GM21619 (cell line): ENCODE measurements at regions not wholly inside any gene's neighbourhood (a gene's known extent, or its start where the extent isn't known, plus 50 kb on each side); places are given as distances from the start of the nearest gene placed in this dataset.
"Not testable (repeated sequence)": the region's sequence is repeated elsewhere in the genome, so short reads cannot be mapped to it uniquely, and the experiment has no call there.

ENCODE experiments used
- ATAC-seq: cut with Tn5 transposase; IDR thresholded peaks from one replicate; pipeline ENCODE4 v1.9.1; 2021; ENCODE audit not compliant: unreplicated experiment

DNA sequence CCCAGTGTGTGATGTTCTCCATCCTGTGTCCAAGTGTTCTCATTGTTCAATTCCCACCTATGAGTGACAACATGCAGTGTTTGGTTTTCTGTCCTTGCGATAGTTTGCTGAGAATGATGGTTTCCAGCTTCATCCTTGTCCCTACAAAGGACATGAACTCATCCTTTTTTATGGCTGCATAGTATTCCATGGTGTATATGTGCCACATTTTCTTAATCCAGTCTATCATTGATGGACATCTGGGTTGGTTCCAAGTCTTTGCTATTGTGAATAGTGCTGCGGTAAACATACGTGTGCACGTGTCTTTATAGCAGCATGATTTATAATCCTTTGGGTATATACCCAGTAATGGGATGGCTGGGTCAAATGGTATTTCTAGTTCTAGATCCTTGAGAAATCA, 134.3 kb downstream of the CCDC71L start:
- ATAC-seq = not testable (repeated sequence)

DNA sequence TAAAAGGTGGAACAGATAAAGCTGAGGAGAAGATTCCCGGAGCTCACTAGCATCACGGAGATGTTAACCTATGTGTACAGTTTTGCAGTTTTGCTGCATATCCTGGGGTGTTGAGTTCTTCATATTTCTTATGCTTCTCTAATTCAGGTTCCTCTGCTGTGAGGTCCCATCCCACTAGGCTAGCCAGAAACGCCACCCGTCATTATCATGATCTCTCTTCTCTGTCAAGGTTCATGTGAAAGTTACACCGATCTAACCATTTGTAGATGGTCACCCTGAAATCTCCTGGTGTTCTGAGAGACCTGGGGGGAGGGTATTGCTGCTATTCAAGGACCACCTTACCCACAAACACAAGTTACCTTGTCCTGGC, 136.3 kb downstream of the CCDC71L start:
- no peak for ATAC-seq

DNA sequence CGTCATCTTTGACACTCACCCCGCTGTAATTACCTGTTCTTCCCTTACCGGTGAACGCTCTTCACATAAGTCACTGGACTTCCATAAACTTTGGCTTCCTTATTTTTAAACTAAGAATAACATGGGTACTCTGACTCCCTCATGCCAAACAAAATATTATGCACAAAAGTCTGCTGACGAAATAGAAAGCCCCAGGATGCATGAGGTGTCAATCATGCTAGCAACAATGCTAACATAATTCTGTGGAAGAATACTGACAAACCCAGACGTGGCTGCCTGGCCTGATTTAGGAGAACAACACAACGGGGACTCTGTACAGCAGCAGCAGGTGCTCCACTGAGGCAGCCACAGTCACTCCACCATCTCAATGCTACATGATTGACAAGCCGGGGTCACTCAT, 137.5 kb downstream of the CCDC71L start:
- ATAC-seq = no peak

DNA sequence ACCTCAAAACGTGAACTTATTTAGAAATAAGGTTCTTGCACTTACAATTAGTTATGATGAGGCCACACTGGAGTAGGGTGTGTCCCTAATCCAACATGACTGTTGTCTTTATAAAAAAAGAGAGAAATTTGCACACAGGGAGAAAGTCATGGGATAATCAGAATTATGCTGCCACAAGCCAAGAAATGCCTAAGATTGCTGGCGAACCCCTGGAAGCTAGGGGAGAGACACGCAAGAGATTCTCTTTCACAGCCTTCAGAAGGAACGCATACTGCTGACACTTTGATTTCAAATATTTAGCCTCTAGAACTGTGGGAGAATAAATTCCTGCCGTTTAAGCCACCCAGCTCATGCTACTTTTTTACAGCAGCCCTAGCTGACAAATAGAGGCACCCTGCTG, 138.3 kb downstream of the CCDC71L start:
- ATAC-seq = no peak

DNA sequence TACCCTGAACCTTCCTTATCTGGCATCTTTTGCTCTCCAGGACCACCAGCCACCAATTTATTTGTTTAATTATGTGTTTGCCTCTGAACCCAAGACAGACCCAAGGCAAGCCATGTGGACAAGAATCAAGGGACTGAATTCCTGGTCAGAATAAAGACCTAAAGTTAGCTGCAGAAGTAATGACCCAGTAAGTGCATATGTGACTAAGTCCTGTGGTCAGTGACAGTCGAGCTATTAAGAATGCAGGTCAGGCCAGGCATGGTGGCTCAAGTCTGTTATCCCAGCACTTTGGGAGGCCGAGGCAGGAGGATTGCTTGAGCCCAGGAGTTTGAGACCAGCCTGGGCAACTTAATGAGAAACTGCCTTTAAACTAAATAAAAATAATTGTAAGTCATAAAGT, 139.4 kb downstream of the CCDC71L start:
- no peak for ATAC-seq

DNA sequence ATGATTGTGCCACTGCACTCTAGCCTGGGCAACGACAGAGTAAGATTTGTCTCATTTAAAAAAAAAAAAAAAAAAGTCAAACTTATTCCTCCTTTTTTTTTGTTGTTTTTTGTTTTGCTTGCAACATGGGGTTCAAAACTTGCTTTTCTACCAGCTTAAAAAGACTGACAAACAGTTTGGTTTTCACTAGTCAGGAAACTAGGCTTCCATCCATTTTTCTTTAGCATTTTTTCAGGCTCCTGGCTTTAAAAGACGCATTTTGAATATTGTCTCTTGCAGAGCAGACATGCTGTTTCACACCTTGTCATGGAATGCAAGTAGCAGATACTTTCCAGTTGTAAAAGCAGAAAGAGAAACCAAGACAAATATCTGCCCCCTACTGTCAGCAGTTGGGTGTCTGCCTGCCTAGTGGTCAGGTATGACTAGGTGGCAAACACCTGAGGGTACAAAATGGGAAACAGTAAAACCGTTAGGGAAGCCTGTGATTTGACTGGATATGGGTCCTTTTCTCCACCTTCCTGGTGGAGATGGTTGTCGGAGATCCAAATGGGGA, 139.9 kb downstream of the CCDC71L start:
- ATAC-seq = no peak

DNA sequence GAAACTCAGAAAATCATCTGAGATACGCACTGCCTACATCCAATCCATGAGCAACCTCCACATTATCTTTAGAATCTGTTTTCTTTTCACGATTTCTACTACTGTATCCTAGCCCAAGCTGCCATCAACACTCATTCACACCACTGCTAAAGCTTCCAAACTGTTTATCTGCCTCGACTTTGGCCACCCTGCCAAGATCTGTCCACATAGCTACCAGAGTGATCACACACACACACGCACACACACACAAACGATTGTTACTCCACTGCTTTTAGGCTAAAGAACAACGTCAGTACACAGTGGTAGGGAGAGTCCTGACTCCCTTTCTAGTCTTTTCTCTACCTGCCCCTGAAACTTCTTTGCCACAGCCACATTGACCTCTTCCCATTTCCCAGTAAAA, 142.0 kb downstream of the CCDC71L start:
- ATAC-seq = no peak

DNA sequence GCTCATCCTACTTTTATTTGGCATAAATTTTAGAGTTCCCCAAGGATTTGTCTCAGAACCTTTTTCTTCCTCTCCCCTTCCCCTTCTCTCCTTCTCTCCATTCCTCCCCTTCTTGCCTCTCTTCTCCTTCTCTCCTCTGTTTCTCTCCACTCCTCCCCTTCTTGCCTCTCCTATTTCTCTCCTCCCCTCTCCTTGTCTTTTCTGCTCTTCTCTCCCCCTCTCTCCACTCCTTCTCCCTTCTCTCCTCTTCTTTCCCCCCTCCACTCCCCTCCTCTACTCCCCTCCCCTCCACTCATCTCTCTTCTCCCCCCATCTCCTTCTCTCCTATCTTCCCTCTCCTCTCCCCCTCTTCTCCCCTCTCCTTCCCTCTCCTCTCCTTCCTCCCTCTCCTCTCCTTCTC, 142.7 kb downstream of the CCDC71L start:
- no peak for ATAC-seq

DNA sequence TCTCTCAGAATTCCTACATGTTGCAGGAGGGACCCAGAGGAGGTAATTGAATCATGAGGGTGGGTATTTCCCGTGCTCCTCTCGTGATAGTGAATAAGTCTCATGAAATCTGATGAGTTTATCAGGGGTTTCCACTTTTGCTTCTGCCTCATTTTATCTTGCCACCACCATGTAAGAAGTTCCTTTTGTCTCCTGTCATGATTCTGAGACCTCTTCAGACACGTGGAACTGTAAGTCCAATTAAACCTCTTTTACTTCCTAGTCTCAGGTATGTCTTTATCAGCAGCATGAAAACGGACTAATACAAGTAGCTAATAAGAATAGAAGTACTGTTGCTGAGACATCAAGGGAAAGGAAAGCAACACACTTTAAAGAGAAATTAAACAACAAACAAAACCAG, 143.4 kb downstream of the CCDC71L start:
- ATAC-seq = no peak

DNA sequence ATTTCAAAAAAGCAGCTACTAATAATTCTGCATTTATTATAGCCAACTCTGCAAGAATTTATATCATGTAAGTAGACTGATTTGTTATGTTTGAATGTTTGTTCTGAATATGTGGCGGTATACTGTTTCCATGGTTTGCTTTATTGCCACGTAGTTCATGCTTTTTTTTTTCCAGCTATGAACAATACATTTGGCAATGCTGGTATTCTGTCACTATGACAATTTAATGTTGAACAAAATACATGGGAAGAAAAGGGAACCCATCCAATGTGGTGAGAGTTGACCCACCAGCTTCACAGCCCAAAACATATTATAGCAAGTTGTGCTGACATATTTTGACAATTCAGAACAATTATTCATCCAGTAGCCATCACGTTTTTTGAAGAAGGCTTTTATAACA, 145.6 kb downstream of the CCDC71L start:
- ATAC-seq = no peak

DNA sequence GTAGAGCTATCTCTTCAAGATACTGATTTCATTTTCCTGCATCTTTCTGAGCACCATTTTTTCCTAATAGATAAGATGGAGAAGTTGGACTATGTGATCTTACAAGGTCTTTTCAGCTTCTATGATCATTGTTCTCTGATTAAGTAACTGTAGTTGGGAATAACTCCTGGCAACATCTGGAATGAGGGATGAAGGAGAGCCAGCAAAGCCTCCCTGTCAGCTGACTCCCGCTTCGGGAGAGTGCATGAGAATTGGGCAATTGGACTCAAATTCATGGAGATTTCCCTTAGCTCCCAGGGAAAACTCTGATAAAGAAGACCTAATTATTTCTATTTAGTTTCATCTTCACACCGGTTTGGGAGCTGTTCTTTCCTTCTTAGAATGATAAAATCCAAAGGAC, 146.1 kb downstream of the CCDC71L start:
- ATAC-seq = no peak

DNA sequence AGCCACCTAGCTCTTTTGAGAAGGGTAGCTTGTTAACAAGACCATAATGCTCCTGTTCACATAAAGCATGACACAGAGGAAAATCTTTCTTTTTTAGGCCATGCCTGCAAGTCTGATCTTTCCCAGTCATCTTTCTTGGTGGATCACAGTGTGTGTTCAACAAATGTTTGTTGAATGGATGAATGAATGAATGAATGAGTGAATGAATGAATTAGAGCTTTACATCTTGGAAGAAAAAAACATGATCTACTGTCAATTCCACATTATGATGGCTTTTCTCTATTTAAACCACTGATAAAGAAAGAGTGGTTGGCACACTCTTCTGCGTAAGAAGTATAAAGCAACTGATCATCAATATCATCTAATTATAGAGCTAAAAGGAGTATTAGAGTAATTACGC, 148.7 kb downstream of the CCDC71L start:
- no peak for ATAC-seq

DNA sequence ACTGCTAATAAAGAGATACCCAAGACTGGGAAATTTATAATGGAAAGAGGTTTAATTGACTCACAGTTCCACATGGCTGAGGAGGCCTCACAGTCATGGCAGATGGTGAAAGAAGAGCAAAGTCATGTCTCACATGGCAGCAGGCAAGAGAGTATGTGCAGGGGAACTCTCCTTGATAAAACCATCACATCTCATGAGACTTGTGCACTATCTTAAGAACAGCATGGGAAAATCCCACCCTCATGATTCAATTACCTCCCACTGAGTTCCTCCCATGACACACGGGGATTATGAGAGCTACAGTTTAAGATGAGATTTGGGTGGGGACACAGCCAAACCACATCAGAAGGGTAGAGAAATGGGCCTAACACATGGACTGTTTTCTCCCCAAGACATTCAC, 156.3 kb downstream of the CCDC71L start:
- ATAC-seq = no peak

DNA sequence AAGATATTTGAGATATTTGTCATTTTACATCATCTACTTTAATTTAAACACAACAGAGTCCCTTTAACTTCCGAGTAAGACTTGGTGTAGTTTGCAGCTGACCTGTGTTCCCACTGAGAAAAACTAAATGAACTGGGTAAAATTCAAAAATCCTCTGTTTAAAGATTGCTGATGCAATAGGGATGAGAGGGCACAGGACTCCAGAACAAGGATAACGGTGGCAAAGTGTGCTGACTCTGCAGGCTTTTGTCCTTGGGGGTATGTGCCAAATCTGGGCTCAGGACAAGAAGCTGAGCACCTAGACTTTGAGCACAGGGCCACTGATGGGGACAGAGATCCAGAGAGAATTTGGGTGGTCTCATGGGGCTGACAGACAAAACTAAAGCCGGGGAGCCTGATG, 156.8 kb downstream of the CCDC71L start:
- ATAC-seq = no peak

DNA sequence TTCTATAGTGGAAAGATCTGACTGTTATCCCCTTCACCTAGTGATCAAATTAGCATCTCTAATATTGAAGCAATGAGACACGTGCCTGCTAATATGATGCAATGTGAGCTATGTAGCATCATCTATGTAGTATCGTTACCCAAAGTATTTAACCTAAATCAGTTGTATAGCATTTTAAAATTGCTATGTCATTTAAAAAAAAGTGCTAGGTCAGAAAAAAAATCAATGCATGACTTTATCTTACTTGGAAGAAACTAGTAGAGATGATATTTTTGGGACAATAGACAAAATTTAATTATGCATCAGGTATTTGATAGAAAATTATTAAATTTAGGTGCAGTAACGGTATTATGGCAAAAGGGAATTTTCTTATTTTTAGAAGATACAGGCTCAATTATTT, 157.3 kb downstream of the CCDC71L start:
- no peak for ATAC-seq

DNA sequence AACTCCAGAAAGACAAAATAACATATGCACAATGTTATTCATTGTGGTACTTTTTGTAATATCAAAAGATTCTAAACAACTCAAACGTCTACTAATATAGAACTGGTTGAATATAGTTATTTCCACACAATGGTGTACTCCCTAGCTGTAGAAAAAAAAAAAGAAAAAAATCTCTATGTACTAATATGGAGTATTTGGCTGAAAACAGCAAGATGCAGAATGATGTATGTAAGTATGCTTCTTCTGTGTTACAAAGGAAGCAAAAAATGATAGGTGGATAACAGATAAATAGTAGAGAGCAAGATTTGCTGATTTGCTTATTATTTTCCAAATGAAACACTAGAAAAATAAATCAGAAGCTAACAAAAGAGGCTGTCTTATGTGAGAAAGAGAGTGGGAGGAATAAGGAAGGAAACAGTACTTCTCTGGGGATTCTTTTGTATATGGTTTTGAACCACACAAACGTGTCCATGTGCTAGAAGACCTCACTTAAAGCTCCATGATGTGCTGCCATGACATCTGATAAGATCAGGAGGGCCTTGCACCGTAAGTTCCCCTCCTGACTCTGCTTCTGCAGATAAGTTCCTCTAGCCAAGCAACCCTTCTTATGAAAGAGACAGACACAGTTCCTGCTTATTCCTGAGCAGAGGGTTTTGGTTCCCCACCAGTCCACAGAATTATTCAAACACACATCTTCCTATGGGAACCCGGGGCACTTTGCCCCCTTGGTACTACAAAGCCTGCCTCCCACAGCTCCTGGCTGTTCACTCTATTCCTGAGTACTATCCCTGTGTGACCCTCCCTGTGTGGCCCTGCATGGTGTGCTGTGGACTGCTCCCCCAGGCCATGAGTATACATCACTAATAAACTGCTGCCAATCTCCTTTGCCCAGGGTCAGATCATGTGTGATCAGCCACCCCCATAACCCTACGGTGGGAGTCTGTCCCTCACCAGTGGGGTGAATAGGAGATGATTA, 159.1 kb downstream of the CCDC71L start:
- ATAC-seq = no peak

DNA sequence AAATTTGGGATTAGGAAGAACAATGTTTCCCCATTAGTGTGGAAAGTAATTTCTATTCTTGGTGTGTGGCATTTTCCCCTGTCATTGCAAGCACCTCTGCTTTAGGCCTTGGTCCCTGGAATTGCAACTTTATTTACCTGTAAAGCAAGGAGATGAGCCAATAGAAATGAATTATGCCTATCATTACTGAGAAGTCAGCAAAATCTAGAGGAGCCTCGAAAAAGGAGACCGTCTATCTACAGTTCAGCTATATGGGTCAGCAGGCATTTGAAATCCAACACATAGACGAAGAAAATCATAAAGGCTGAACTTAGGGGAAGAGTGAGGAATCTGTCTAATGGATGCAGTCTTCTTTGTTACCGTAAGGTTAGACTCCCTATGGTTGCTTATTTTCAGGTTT, 161.1 kb downstream of the CCDC71L start:
- no peak for ATAC-seq

DNA sequence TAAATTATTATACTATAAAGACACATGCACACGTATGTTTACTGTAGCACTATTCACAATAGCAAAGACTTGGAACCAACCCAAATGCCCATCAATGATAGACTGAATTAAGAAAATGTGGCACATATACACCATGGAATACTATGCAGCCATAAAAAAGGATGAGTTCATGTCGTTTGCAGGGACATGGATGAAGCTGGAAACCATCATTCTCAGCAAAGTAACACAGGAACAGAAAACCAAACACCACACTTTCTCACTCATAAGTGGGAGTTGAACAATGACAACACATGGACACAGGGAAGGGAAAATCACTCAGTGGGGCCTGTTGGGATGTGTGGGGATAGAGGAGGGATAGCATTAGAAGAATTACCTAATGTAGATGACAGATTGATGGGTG, 163.0 kb downstream of the CCDC71L start:
- not testable (repeated sequence) for ATAC-seq

DNA sequence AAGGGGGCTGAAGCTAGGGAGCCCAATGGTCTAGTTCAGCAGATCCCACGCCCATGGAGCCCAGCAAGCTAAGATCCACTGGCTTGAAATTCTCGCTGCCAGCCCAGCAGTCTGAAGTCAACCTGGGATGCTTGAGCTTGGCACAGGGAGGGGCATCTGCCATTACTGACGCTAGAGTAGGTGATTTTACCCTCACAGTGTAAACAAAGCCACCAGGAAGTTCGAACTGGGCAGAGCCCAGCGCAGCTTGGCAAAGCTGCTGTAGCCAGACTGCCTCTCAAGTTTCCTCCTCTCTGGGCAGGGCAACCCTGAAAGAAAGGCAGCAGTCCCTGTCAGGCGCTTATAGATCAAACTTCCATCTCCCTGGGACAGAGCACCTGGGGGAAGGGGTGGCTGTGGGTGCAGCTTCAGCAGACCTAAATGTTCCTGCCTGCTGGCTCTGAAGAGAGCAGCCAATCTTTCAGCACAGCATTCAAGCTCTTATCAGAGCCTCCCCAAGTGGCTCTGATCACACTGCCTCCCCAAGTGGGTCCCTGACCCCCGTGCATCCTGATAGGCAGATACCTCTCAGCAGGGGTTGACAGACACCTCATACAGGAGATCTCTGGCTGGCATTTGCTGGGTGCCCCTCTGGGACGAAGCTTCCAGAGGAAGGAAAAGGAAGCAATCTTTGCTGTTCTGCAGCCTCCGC, 167.8 kb downstream of the CCDC71L start:
- no peak for ATAC-seq

DNA sequence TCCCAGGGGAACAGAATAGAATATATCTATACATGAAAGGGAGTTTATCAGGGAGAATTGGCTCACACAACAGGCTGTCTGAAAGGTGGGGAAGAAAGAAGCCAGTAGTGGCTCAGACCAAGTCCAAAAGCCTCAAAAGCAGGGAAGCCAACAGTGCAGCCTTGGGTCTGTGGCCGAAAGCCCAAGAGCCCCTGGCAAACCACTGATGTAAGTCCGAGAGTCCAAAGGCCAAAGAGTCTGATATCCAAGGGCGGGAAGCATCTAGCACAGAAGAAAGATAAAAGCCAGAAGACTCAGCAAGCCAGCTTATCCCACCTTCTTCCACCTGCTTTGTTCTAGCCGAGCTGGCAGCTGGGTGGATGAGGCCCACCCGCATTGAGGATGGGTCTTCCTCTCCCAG, 172.5 kb downstream of the CCDC71L start:
- ATAC-seq = no peak

DNA sequence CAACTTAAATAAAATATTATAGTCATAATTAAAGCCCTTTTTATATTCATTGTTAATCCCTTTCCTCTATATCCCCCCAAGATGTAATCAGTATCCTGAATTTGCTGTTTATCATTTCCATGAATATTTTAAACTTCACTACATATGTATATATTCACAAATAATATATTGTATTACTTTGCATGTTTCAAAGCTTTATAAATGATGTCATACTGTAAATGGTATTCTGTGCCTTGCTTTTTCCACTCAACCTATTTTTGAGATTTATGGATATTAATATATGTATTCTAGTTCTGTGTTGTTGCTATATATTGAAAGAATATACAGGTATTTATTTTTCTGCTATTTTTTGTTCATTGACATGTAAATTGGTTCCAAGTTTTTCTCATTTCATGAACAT, 173.1 kb downstream of the CCDC71L start:
- ATAC-seq = no peak

DNA sequence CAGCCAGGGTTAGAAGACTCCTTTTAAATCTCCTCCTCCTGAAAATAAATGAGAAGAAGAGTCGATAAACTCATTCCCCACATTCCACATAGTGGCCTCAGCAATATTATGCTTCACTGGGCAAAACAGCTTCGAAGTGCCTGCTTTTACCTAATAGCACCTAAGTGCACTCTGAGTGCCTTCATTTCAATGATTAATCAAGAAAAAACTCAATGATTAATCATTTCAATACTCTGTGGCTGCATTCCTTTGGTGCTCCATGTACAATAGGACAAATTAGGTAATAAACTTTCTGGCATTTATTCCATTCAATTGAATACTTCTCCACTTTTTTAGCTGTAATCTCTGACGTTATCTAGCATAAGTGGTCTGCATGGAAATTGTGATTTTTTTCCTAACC, 174.6 kb downstream of the CCDC71L start:
- no peak for ATAC-seq
